GM23338 (cell line): ENCODE measurements at regions not wholly inside any gene's neighbourhood (a gene's known extent, or its start where the extent isn't known, plus 50 kb on each side); places are given as distances from the start of the nearest gene placed in this dataset.

Experiments used
- ATAC-seq: fragments of 200-7000 bp; cut with Tn5 transposase; 3 replicates; pipeline ENCODE4 v1.9.1; 2020
- DNase-seq: peaks from one replicate; pipeline ENCODE4 v3.0.0-alpha.2; 2015; ENCODE audit warnings: low spot score
- H2AFZ ChIP-seq: fragments of 200-600 bp; sonication (generic); 2 replicates; pipeline ENCODE4 v1.8.0; 2016; ENCODE audit warnings: antibody characterized with exemption, mild to moderate bottlenecking, moderate library complexity
- H3F3A ChIP-seq: fragments of 200-600 bp; sonication (generic); replicated peaks from 2 replicates; pipeline ENCODE4 v1.8.0; 2017; ENCODE audit warnings: antibody characterized with exemption, mixed run types, low read depth
- H3K27ac ChIP-seq: fragments of 200-600 bp; sonication (generic); 2 replicates; pipeline ENCODE4 v1.6.1; 2016; ENCODE audit warnings: low read depth
- H3K27me3 ChIP-seq: fragments of 200-600 bp; sonication (generic); 2 replicates; pipeline ENCODE4 v1.8.0; 2016; ENCODE audit warnings: mild to moderate bottlenecking, mixed run types, moderate library complexity; ENCODE audit not compliant: insufficient read depth
- H3K36me3 ChIP-seq: fragments of 200-600 bp; sonication (generic); 2 replicates; pipeline ENCODE4 v1.8.0; 2016; ENCODE audit warnings: mild to moderate bottlenecking; ENCODE audit not compliant: insufficient read depth
- H3K4me1 ChIP-seq: fragments of 200-600 bp; sonication (generic); 2 replicates; pipeline ENCODE4 v1.8.0; 2016; ENCODE audit warnings: mild to moderate bottlenecking, moderate library complexity; ENCODE audit not compliant: insufficient read depth
- H3K4me2 ChIP-seq: fragments of 200-600 bp; sonication (generic); 2 replicates; pipeline ENCODE4 v1.7.1; 2017; ENCODE audit warnings: mixed run types
- H3K4me3 ChIP-seq: fragments of 200-600 bp; sonication (generic); 2 replicates; pipeline ENCODE4 v1.6.1; 2016; ENCODE audit warnings: mixed run types
- H3K79me2 ChIP-seq: fragments of 200-600 bp; sonication (generic); replicated peaks from 2 replicates; pipeline ENCODE4 v1.8.0; 2017; ENCODE audit warnings: mild to moderate bottlenecking; ENCODE audit not compliant: insufficient read depth
- H3K9me2 ChIP-seq: fragments of 200-600 bp; sonication (generic); 2 replicates; pipeline ENCODE4 v1.8.0; 2017; ENCODE audit not compliant: insufficient read depth
- H4K20me1 ChIP-seq: fragments of 200-600 bp; sonication (generic); replicated peaks from 2 replicates; pipeline ENCODE4 v1.8.0; 2017; ENCODE audit warnings: mild to moderate bottlenecking; ENCODE audit not compliant: insufficient read depth
- H3K27ac Mint-ChIP-seq: 2 replicates; pipeline ENCODE4 v1.8.0; 2020; ENCODE audit warnings: inconsistent platforms, mild to moderate bottlenecking, moderate library complexity, mixed read lengths
- H3K27me3 Mint-ChIP-seq: 3 replicates; pipeline ENCODE4 v1.8.0; 2022; ENCODE audit warnings: low read depth, mild to moderate bottlenecking, moderate library complexity, mixed read lengths, inconsistent platforms; ENCODE audit not compliant: insufficient read depth, poor library complexity
- H3K36me3 Mint-ChIP-seq: 3 replicates; pipeline ENCODE4 v1.8.0; 2021; ENCODE audit warnings: low read depth, mild to moderate bottlenecking, inconsistent platforms, moderate library complexity, mixed read lengths
- H3K4me1 Mint-ChIP-seq: 3 replicates; pipeline ENCODE4 v1.8.0; 2020; ENCODE audit warnings: mild to moderate bottlenecking, inconsistent platforms, mixed read lengths
- H3K4me3 Mint-ChIP-seq: 3 replicates; pipeline ENCODE4 v1.8.0; 2021; ENCODE audit warnings: moderate library complexity, mild to moderate bottlenecking, inconsistent platforms, mixed read lengths
- H3K9me3 Mint-ChIP-seq: 3 replicates; pipeline ENCODE4 v1.8.0; 2020; ENCODE audit warnings: moderate library complexity, mild to moderate bottlenecking, inconsistent platforms, mixed read lengths
- CREB1 ChIP-seq: fragments of 250-450 bp; sonication (Bioruptor Pico); IDR thresholded peaks from 2 replicates; pipeline ENCODE4 v1.5.0; 2020; ENCODE audit warnings: low read depth, mild to moderate bottlenecking, moderate library complexity
- CTCF ChIP-seq, 2 experiments: fragments of 200-600 bp in 1 of 2; sonication (generic) in 1 of 2; conservative IDR thresholded peaks; 2 replicates each; pipeline versions ENCODE4 v1.5.1 to v1.6.1; 2016 to 2017; ENCODE audit warnings: antibody characterized with exemption in 2 of 2, low read depth in 2 of 2, mild to moderate bottlenecking in 2 of 2, moderate library complexity in 1 of 2
- ETS1 ChIP-seq: IDR thresholded peaks from 2 replicates; pipeline ENCODE4 v1.6.1; 2016; ENCODE audit warnings: antibody characterized with exemption
- EZH2 ChIP-seq: fragments of 200-600 bp; sonication (generic); IDR thresholded peaks from one replicate; pipeline ENCODE4 v1.8.0; 2017; ENCODE audit warnings: antibody characterized with exemption, mild to moderate bottlenecking, low read depth; ENCODE audit not compliant: unreplicated experiment
- EZH2phosphoT487 ChIP-seq: fragments of 200-600 bp; sonication (generic); IDR thresholded peaks from one replicate; pipeline ENCODE4 v1.8.1; 2018; ENCODE audit warnings: antibody characterized with exemption; ENCODE audit not compliant: unreplicated experiment
- JUNB ChIP-seq: IDR thresholded peaks from one replicate; pipeline ENCODE4 v1.6.1; 2016; ENCODE audit warnings: antibody characterized with exemption; ENCODE audit not compliant: unreplicated experiment
- NANOG ChIP-seq: IDR thresholded peaks from 2 replicates; pipeline ENCODE4 v1.6.1; 2016; ENCODE audit warnings: antibody characterized with exemption, borderline replicate concordance
- POLR2AphosphoS5 ChIP-seq: IDR thresholded peaks from 2 replicates; pipeline ENCODE4 v1.6.1; 2016; ENCODE audit warnings: antibody characterized with exemption, low read depth
- REST ChIP-seq: IDR thresholded peaks from one replicate; pipeline ENCODE4 v1.6.1; 2018; ENCODE audit warnings: antibody characterized with exemption; ENCODE audit not compliant: unreplicated experiment
- STAT1 ChIP-seq: IDR thresholded peaks from one replicate; pipeline ENCODE4 v1.6.1; 2016; ENCODE audit warnings: antibody characterized with exemption; ENCODE audit not compliant: unreplicated experiment
- ZNF114 ChIP-seq: fragments of 250-450 bp; sonication (Bioruptor Pico); IDR thresholded peaks from 2 replicates; pipeline ENCODE4 v1.5.0; 2020; ENCODE audit warnings: mild to moderate bottlenecking, moderate library complexity
- ZNF331 ChIP-seq: fragments of 250-450 bp; sonication (Bioruptor Pico); IDR thresholded peaks from 2 replicates; pipeline ENCODE4 v1.5.0; 2020; ENCODE audit warnings: low read depth, mild to moderate bottlenecking, moderate library complexity
- ZNF462 ChIP-seq: fragments of 250-450 bp; sonication (Bioruptor Pico); IDR thresholded peaks from 2 replicates; pipeline ENCODE4 v1.5.0; 2020; ENCODE audit warnings: mild to moderate bottlenecking, moderate library complexity

- Histone ChIP-seq H3K27me3 (no peaks in the 10 kb centered on the region), H3K36me3 (no peaks in the 10 kb centered on the region), H3K79me2 (no peaks in the 10 kb centered on the region), H3K4me3 (no peak overlapping the region), H3F3A (no peaks in the 10 kb centered on the region), H4K20me1 (no peaks in the 10 kb centered on the region), H3K9me2 (no peaks in the 10 kb centered on the region), H3K27ac (no peak overlapping the region), H3K4me2 (no peak overlapping the region), H3K4me1 (no peaks in the 10 kb centered on the region), H2AFZ (peak overlapping the region; percentile 69; the same call in 1 of the 2 replicates)
- Mint-ChIP-seq H3K27ac (peak overlapping the region; percentile 40; the same call in 1 of the 2 replicates), H3K27me3 (no peaks in the 10 kb centered on the region), H3K9me3 (no peaks in the 10 kb centered on the region), H3K36me3 (no peaks in the 10 kb centered on the region), H3K4me3 (no peak overlapping the region), H3K4me1 (no peaks in the 10 kb centered on the region; the same call in 2 of the 3 replicates)
- TF ChIP-seq JUNB (no peak), REST (no peak), CREB1 (no peak), ZNF114 (CRISPR knock-in tag) (no peak), EZH2 (no peak), STAT1 (no peak), POLR2AphosphoS5 (no peak), ETS1 (no peak), NANOG (no peak), ZNF462 (CRISPR knock-in tag) (no peak), EZH2phosphoT487 (no peak), CTCF (conservative IDR thresholded peaks at IDR 0.05; ENCODE audit: low read depth in 2 of 2) (no peak), ZNF331 (CRISPR knock-in tag) (no peak)
- no peak for DNase-seq
- no peak for ATAC-seq
These were observed 305.8 kb downstream of the ARPP21 start for GRCh38 chr3:35944926-35945710.
